ENCODE measurements at regions not wholly inside any gene's neighbourhood (a gene's known extent, or its start where the extent isn't known, plus 50 kb on each side); places are given as distances from the start of the nearest gene placed in this dataset.
"Not testable (repeated sequence)": the region's sequence is repeated elsewhere in the genome, so short reads cannot be mapped to it uniquely, and the experiment has no call there.

DNA sequence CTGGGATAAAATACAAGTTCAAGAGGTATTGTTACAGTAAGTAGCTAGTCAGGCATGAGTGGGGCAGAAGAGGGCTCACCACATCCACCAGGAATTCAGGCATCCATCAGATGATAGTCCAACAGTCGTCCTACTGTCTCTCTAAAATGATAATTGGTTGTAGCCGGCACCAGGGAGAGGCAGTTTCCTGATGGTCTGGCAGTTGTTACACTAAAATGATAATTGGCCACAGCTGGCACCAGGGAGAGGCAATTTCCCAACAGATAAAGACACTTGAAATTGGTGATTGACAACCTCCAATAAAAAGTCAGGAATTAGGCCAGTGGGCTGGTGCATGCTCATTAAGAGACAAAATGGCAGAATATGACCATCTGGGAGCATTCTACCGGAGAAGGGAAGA is 545.8 kb downstream of the AMY1C start:
- Mint-ChIP-seq H3K27ac (no peak overlapping the region), H3K4me3 (no peak overlapping the region), H3K36me3 (ENCODE audit: low read depth) (no peaks in the 10 kb centered on the region), H3K4me1 (peaks cover 7% of the 10 kb centered on the region), H3K9me3 (peaks cover 7% of the 10 kb centered on the region), H3K27me3 (ENCODE audit: low read depth) (no peaks in the 10 kb centered on the region)
- TF ChIP-seq, protein P1, sequence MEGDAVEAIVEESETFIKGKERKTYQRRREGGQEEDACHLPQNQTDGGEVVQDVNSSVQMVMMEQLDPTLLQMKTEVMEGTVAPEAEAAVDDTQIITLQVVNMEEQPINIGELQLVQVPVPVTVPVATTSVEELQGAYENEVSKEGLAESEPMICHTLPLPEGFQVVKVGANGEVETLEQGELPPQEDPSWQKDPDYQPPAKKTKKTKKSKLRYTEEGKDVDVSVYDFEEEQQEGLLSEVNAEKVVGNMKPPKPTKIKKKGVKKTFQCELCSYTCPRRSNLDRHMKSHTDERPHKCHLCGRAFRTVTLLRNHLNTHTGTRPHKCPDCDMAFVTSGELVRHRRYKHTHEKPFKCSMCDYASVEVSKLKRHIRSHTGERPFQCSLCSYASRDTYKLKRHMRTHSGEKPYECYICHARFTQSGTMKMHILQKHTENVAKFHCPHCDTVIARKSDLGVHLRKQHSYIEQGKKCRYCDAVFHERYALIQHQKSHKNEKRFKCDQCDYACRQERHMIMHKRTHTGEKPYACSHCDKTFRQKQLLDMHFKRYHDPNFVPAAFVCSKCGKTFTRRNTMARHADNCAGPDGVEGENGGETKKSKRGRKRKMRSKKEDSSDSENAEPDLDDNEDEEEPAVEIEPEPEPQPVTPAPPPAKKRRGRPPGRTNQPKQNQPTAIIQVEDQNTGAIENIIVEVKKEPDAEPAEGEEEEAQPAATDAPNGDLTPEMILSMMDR (IDR thresholded peaks at IDR 0.05; ENCODE audit: unreplicated experiment in 3 of 3), result no peak

- Mint-ChIP-seq H3K4me3 (no peak overlapping the region), H3K27me3 (ENCODE audit: low read depth) (no peaks in the 10 kb centered on the region), H3K27ac (peak overlapping the region in 2 of 3 experiments; percentile 43 to 51), H3K9me3 (peaks cover 9% of the 10 kb centered on the region), H3K36me3 (ENCODE audit: low read depth) (no peaks in the 10 kb centered on the region), H3K4me1 (peaks cover 11% of the 10 kb centered on the region)
- TF ChIP-seq, protein P1 (IDR thresholded peaks at IDR 0.05; ENCODE audit: unreplicated experiment in 3 of 3), result no peak
Measured at GRCh38 chr1:104309673-104310072, 560.0 kb downstream of the AMY1C start.

DNA sequence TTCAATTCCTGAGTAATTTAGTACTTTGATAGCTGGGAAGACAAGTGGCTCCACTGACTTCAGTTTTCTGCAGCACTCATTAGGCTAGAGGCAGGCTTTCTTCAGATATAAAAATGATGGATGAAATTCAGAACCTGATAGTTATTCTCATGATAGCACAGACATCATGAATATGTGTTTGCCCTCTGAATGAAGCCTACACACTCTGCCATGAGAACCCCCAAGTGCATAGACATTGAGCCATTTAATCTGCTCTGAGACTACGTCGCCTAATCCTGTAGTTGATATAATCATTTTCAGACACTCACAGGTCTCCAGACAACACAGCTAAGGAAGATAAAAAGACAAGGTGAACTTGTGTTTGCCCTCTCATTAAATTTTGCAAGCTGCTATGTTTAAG is 566.1 kb downstream of the AMY1C start:
- H3K36me3 Mint-ChIP-seq (ENCODE audit: low read depth), result no peaks in the 10 kb centered on the region
- no peaks in the 10 kb centered on the region for H3K4me1 Mint-ChIP-seq
- TF ChIP-seq, protein P1 (IDR thresholded peaks at IDR 0.05; ENCODE audit: unreplicated experiment in 3 of 3), result no peak
- H3K27me3 Mint-ChIP-seq (ENCODE audit: low read depth), result no peaks in the 10 kb centered on the region
- no peak overlapping the region for H3K27ac Mint-ChIP-seq
- H3K9me3 Mint-ChIP-seq, result peaks cover 11% of the 10 kb centered on the region
- H3K4me3 Mint-ChIP-seq, result no peak overlapping the region

DNA sequence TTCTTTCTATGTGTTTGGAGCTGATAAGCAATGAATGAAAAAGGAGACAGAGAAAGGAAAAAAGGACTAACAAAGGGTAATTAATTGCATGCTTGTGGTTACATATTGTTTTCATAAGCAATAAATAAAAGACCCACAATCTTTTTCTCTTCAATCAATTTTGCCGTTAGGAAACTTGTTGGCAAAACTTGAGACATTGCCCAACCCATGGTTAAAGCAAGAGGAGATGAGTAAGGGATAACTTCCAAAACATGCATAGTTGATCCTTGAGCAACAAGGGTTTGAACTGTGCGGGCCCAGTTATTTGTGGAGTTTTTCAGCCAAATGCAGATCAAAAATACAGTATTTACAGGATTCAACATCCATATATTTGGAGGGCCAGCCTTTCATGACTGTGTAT is 572.4 kb downstream of the AMY1C start:
- Mint-ChIP-seq H3K27ac (no peak overlapping the region), H3K4me3 (no peak overlapping the region), H3K4me1 (no peaks in the 10 kb centered on the region), H3K27me3 (ENCODE audit: low read depth) (no peaks in the 10 kb centered on the region), H3K36me3 (ENCODE audit: low read depth) (no peaks in the 10 kb centered on the region), H3K9me3 (peaks cover 13% of the 10 kb centered on the region)
- TF ChIP-seq, protein P1 (IDR thresholded peaks at IDR 0.05; ENCODE audit: unreplicated experiment in 3 of 3), result no peak

GRCh38 chr1:104329278-104329677 is 579.6 kb downstream of the AMY1C start:
- H3K4me3 Mint-ChIP-seq, result no peak overlapping the region

GRCh38 chr1:104331763-104332162 is 582.1 kb downstream of the AMY1C start:
- peaks cover 4% of the 10 kb centered on the region for H3K36me3 Mint-ChIP-seq (ENCODE audit: low read depth)
- no peaks in the 10 kb centered on the region for H3K4me1 Mint-ChIP-seq
- no peak overlapping the region for H3K27ac Mint-ChIP-seq
- H3K9me3 Mint-ChIP-seq, result peaks cover 13% of the 10 kb centered on the region
- no peak overlapping the region for H3K4me3 Mint-ChIP-seq
- H3K27me3 Mint-ChIP-seq (ENCODE audit: low read depth), result no peaks in the 10 kb centered on the region
- TF ChIP-seq, protein P1 (IDR thresholded peaks at IDR 0.05; ENCODE audit: unreplicated experiment in 3 of 3), result no peak

More at GRCh38 chr1:104329278-104329677, 579.6 kb downstream of the AMY1C start:
- peaks cover 7% of the 10 kb centered on the region for H3K9me3 Mint-ChIP-seq
- TF ChIP-seq, protein P1 (IDR thresholded peaks at IDR 0.05; ENCODE audit: unreplicated experiment in 3 of 3), result no peak
- H3K27ac Mint-ChIP-seq, result no peak overlapping the region
- no peaks in the 10 kb centered on the region for H3K27me3 Mint-ChIP-seq (ENCODE audit: low read depth)
- H3K36me3 Mint-ChIP-seq (ENCODE audit: low read depth), result no peaks in the 10 kb centered on the region
- no peaks in the 10 kb centered on the region for H3K4me1 Mint-ChIP-seq

- H3K27me3 Mint-ChIP-seq (ENCODE audit: low read depth); H3K27ac Mint-ChIP-seq; H3K36me3 Mint-ChIP-seq (ENCODE audit: low read depth); H3K4me3 Mint-ChIP-seq; H3K4me1 Mint-ChIP-seq: not testable (repeated sequence)
- peaks cover 16% of the 10 kb centered on the region for H3K9me3 Mint-ChIP-seq
Measured at GRCh38 chr1:104337927-104338326, 588.2 kb downstream of the AMY1C start.
